ENCODE measurements at regions not wholly inside any gene's neighbourhood (a gene's known extent, or its start where the extent isn't known, plus 50 kb on each side); places are given as distances from the start of the nearest gene placed in this dataset.

DNA sequence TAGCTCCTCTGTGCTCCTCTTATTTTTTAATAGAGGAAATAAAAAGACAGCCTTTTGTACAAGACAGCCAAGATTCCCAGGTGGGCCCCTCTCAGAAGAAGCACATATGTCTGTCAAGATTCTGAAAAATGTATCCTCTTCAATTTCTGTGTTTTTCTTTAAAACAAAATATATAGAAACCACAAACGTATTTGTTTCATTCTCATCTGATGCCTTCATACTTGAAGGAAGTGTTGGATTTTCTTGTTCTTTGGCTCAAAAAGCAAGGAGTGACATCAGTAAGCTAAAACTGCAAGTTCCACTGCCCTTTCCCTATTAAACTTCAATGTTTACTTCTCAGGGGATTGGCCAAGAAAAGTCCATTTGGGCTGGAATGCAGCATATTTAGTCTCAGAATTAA is 193.8 kb upstream of the OSR1 start:
- DNase-seq (ENCODE audit: low read depth in 2 of 3, low spot score in 1 of 3) = no peak

DNA sequence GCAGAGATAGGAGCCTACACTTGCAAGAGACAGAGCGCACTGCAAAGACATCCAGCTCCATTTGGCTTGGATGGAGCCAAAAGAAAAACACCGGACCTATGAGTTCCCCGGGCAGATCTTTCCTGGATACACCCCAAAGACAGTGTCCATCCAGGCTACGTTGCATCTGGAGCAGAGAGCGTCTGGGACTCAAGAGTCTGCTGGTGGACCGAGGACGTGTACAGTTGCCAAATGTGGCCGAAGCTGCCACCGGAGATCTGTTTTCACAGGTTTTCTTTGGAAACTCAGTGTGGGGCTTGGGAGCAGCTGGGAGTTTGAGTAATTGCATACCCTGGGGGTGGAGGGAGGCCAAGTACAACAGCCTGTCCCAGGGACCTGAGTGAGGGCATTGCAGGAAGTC is 192.3 kb upstream of the OSR1 start:
- no peak for DNase-seq (ENCODE audit: low read depth in 2 of 3, low spot score in 1 of 3)

DNA sequence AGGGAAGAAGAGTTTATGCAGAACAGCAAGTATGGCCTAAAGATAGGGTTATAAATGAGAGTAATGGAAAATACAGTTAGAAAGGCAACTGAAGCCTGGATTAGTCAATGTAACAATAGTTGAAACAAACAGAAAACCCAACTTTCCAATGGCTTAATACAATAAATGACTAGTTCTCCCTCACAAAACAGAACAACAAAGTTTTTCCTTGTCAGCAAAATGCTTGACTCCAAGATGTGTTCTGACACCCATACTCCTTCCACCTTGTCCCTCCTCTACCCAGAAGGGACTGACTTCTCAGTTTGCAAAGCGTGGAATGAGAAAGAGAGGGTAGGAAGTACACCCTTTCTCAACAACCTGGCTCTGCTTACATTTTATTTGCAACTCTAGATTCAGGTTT is 191.4 kb upstream of the OSR1 start:
- no peak for DNase-seq (ENCODE audit: low read depth in 2 of 3, low spot score in 1 of 3)

DNA sequence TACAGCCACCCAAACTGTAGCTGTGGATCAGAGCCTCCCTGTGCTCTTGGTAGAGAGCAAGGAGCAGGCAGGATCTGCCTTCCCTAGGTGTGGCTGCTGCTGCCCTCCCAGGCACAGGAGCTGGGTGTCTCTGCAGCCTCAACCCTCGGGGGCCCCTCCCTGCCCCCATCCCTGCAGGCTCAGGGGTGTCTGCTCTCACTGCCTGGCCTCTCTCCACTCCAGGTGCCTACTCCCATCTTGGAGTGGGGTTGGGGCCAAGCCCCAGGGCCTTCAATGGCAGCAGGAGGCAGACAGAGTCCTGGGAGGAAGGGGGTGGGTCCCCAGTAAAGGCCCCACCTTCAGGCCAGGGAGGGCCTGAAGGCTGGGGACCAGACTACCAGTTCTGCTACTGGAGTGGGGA is 189.7 kb upstream of the OSR1 start:
- DNase-seq (ENCODE audit: low read depth in 2 of 3, low spot score in 1 of 3) = no peak

DNA sequence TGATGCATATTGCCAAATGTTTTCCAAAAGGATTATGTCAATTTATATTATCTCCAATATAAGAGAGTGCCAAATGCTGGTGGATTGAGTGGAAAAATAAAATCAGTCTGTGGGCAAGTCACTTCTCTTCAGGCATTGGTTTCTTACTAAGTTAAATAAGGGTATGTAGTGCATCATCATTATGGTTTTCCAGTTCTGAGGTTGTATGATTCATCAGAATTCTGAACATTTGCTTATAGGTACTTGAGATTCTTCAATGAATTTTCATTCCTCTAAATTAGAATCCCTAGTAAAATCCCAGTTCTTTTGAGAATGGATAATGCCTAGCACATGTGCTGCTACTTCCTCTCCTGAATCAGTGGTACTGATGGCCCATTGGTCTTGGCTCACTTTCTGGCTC is 188.9 kb upstream of the OSR1 start:
- no peak for DNase-seq (ENCODE audit: low read depth in 2 of 3, low spot score in 1 of 3)

DNA sequence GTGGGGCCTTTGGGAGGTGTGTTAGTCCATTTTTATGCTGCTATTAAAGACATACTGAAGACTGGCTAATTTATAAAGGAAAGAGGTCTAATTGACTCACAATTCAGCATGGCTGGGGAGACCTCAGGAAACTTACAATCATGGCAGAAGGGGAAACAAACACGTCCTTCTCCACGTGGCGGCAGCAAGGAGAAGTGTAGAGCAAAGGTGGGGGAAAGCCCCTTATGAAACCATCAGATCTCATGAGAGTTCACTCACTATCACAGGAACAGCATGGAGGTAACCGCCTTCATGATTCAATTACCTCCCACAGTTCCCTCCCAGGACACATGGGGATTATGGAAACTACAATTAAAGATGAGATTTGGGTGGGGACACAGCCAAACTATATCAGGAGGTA is 187.1 kb upstream of the OSR1 start:
- DNase-seq (ENCODE audit: low read depth in 2 of 3, low spot score in 1 of 3) = no peak

DNA sequence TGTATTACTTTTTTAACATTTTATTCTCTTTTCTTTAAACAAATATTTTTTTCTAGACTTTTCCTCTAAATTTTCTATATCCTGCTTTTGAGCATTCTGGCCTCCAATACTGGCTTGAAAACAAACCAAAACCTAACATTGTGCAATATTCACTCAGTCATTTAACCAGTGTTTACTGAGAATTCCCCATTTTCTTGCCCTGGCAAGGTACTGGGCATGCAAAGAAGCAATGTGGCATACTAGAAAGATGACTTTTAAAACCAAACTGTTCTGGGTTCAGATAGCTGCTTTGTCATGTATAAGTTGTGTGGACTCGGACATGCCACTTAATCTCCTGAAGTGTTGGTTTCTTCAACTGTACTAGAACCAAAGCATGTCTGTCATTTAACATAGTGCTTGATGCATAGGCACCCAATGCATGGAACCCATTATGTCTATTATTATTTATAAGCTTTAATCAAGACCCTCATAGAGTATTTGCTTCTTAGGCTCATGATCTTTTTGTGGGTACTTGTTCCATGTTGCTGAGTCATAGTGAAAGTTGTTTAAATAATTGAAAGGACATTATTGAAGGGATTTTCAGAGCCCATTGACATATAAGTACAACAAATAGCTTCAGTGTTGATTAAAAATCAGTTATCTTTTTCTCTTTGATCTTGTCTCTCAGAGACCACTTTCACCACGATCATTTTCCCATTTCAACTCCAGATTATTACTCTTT is 185.4 kb upstream of the OSR1 start:
- no peak for DNase-seq (ENCODE audit: low read depth in 2 of 3, low spot score in 1 of 3)

DNA sequence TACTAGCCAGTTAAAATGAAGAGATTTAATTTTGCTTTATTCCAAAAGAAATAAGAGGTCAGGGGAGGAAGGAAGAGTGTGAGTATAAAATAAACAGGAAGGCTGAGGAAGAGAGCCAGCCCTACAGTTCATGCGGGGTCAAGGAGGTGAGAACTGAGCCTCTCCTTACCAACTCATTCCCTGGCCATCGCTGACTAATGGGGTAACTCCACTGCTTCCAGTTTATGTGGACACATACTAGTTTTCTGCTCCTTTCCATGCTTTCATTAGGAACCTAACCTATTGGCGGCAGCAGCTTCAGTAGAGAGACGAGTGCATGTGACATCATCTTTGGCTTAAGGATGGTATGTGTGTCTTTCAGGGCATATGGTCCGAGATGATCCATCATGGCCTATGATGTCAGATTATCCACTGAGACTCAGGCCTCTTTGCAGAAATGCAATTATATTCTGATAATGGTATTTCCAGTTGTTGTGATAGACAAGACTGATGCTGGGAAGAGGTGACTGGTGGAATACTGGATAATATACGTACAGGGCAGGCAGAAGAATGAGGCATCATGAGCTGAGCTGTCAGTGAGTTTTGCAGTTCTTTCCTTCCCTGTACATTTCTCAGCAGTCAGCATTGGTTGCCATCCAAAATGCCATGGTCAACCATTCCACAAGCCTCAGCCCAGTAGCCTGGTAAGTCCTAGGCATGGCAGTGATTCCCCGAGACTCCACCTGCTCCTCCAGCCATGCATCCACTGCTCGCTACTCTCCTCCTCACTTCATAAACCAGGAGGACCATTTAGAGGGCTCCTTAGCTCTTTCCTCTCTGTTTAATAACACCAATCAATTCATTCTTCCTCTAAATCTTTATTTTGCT is 184.6 kb upstream of the OSR1 start:
- DNase-seq (ENCODE audit: low read depth in 2 of 3, low spot score in 1 of 3) = no peak

DNA sequence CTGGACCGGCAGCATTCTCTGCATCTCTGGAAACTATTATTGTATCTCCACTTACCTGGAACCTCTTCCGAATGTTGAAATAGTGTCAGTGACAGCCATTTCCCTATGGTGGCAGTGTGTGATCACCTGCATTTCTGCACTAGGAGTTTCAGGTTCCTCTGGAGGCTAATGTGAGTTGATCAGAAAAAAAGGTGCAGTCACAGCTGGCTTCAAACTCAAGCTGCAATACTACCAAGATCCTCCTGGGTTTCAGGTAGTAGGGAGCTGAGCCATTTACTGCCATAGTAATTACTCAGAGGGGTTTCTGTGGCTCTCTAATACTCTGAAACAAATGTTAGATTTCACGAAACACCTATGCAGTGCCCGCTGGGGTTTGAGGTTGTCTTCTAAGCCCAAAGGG is 183.5 kb upstream of the OSR1 start:
- no peak for DNase-seq (ENCODE audit: low read depth in 2 of 3, low spot score in 1 of 3)

DNA sequence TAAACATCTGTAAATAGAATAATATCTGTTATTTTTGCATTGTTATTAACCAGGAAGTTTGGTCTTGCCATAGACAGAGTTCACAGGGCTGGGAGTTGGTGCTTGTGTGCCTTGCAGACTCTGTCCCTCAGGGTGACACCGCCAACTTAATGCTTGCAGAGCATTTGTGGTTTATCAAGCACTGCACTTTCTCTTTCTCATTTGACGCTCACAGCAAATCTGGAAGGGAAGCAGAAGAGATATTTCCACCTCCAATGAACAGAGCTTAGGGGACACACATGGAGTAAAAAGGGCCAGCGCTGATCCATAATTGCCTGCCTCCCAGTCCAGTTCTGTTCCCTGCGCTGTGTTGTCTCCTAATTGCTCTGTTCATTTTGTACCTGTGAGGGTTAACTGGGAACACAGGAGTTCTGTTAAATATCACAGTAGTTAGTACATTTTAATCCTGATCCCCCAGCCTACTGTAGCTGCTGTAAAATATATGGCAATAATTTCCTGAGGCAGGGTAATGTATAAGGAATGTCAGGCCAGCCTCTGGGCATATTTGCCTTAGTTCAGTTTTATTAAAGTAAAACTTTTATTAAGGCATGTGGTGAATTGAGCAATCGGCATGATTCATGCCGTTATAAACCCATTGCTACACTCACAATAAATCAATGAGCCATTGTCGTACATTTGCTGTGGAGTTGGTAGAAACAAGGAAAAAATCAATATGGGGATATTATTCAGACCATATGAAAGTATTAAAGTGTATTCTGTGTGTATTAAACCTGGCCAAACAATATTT is 182.5 kb upstream of the OSR1 start:
- DNase-seq (ENCODE audit: low read depth in 2 of 3, low spot score in 1 of 3) = no peak

DNA sequence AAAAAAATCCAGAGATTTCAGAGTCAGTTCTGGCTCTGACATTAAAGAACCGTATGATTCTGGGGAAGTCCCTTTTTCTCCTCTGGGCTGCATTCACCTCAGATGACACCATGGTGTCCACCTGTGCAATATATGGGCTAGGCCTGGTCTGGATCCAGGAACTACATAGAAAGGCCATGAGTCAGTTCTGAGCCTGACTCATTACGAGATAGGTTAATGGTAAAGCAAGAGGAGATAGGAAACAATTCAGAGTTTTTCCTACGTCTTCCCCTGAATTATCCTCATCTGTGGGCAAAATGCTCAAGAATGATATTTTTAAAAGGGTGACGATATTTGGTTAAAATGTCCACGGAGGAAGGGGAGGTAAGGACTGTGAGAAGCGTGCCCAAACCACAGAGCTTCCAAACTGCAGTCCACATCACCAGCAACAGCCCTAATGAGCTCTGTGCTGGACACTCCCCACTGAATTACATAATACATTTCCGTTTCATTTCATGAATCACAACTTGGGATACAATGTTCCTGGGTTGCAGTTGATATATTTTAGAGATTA is 180.1 kb upstream of the OSR1 start:
- DNase-seq (ENCODE audit: low read depth in 2 of 3, low spot score in 1 of 3) = no peak

DNA sequence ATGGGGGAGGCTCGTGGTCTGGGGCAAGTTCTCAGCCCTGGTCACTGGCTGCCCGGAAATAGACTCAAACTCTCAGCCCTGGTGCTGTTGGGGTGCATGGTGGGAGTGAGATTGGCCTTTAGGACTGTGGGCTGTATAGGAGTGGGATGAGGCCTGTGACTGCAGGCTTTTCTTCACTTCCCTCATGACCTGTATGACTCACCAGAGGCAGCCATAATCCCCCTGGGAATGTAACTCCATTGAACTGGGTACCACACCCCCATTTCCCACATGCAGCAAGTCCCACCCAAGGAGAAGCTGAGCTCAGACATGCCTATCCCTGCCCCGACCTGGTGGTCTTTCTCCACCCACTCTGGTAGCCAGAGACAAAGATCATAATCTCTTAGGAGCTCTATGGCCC is 177.7 kb upstream of the OSR1 start:
- DNase-seq (ENCODE audit: low read depth in 2 of 3, low spot score in 1 of 3) = no peak

DNA sequence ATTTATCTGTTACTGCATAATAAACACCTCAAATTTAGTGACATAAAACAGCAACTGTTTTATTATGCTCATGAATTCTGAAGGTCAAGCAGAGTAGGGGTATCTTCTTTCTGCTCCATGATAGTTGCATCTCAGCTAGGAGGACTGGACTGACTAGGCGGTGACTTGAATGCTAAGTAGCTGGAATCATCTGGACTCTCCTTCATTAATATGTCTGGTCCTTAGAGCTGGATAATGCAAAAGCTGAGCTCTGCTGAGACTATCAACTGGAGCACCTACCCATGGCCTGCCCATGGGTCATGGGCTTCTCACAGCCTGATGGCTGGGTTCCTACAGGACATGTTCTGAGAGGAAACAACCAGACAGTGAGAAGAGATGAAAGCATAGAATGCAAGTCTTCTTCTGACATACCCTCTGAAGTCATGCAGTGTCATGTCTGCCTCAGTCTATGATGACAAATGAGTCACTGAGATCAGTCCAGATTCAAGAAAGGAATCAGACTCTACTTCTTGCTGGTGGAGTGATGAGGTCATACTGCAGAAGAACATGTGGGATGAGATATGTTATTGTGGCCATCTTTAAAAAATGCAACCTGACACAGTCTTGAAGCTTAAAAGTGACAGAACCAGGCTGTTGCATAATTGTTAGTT is 174.2 kb upstream of the OSR1 start:
- no peak for DNase-seq (ENCODE audit: low read depth in 2 of 3, low spot score in 1 of 3)

DNA sequence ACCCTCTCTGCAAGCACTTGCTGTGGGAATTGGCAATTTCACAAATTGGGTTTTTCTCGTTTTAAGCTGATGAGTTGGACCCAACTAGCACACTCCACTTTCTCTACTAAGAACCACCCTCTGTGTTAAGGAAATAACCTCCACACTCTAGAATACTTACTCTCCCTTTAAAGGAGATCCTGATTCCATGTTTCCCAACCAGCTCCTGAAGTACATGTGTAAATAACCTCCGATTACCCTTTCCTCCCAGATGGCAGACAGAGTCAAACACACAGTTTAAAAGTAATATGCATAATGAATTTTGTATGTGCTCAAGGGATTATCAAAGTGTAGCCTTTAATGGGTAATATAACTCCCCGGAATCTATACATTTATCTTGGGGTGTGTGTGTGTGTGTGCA is 171.3 kb upstream of the OSR1 start:
- DNase-seq (ENCODE audit: low read depth in 2 of 3, low spot score in 1 of 3) = no peak

DNA sequence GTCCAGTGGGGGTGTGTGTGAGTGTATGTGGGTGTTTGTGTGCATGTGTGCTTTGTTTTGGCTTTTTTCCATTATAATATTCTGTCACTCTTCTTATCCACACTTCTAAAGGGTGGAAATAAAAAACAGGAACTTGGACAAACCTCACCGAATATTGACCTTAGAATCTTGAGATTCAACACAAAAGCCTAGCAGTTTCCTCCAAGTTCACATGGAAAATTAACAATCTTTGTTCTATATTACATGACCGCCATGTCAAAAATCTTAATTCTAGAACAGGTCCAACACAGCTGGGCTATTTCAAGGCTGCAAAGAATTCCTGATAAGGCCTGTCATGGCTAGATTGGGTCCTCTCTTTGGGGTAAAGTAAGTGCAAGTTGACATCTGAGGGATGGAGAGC is 169.3 kb upstream of the OSR1 start:
- DNase-seq (ENCODE audit: low read depth in 2 of 3, low spot score in 1 of 3) = no peak

DNA sequence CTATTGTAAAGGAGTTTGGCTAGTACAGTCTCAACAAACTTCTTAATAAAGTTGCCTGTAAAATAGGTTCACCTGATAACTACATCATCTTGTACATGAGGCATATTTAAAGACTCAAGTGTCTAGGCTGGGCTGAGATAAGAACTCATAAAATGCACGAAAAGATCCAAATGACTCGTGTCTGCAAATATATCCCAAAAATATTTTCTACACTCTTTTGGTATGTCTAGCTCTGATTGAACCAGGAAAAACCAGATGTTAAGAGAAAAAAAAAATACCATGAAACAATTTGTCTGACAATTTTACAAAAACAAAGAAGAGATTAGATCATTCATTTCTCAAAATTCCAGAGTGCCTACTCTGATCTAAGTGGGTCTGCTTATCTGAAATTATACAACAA is 166.9 kb upstream of the OSR1 start:
- DNase-seq (ENCODE audit: low read depth in 2 of 3, low spot score in 1 of 3) = no peak

DNA sequence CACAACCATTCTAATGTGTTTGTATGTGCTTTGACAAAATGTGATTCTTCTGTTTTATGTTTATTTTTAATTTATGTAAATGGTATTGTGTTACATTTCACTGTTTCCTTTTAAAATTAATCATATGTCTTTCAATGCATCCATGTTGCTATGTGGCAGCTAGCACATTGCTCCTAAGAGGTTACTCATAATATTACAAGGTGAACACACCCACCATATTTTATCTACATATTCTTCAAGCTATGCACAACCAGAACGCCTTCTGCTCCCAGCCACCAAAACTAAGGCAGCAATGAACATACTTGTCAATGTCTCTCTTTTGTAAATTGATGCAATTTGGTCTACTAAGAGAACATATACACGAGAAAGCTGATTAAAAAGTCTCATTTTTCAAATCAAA is 160.6 kb upstream of the OSR1 start:
- DNase-seq (ENCODE audit: low read depth in 2 of 3, low spot score in 1 of 3) = no peak

DNA sequence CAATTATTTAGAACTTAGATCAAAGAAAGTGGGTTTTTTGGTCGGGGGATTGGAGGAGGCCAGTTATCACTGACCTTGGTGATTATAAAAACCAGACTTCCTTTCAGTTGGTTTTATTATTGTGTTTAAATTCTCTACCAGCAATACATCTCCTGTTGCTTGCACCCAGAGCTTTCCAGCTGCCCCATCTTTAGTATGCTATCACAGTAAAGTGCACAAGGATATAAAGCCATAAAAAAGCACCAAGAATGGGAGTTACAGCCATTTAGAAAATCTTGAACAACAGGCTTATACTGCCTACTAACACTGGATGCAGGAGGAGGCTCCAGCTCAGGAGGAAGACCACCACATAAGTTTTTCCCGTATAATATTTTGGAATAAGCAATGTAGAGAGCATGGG is 148.7 kb upstream of the OSR1 start:
- no peak for DNase-seq (ENCODE audit: low read depth in 2 of 3, low spot score in 1 of 3)

DNA sequence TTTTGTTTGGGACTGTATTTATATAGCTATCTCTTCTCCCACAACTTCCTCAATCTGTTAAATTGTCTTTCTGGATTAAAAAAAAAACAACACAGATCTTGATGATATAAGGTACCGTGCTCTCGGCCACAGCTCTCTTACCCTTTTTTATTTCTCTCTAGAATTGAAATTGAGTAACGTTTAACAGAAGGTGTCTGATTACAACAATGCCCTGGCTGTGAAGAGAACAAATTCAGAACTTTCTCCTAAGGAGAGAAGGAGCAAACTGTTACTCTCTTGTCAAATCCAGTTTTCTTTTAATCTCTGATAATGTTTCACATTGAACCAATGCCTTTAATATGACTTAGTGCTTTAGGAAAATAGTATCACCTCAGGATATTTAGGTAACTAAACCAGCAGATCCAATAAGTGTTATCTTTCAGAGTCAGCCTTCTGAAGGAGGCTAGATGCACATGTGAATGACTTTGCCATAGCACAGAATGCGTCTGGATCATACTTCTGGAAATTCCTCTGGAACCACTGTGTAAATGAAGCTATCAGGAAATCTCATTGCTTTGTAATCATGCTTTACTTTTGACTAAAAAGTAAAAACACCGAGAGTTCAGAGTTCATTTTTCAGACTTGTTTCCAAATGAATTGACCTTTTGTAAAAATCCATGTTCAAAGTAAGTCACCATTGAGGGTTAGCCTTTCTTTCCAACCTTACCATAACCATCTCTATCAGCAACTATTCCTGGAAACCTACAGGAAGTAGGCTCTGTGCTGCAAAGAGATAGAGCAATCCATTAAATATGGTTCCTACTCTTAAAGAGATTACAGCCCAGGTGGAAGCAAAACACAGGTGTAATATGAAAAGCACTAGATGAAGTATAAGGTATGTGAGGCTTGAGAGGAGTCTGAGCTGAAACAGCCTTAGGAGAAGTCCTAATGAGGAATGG is 147.0 kb upstream of the OSR1 start:
- DNase-seq (ENCODE audit: low read depth in 2 of 3, low spot score in 1 of 3) = no peak

Measured in stimulated activated CD4-positive, alpha-beta T cell treated with anti-CD3 and anti-CD28 coated beads, Interleukin-12 subunit alpha, Interleukin-12 subunit beta, amount 100 ng/mL, for 48 hours (primary cell).